ENCODE measurements at regions not wholly inside any gene's neighbourhood (a gene's known extent, or its start where the extent isn't known, plus 50 kb on each side); places are given as distances from the start of the nearest gene placed in this dataset.

DNA sequence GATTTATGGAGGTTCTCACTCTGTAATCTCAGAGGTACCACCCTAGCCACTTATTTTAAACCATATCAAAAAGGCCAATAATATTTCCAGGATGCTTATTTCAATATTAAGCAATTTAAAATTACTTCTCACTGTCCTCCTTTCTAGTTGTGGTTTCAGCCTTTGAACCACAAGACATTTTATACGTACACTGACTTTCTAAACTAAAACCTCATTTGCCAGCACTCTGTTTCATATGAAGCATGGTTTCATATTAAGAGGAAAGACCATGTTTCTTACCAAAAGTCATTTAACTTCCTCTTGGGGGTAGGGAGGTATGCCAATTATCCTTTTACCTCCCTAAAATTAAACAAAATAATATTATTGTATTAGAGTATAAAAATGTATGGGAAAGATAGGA, 399.8 kb downstream of the CDH7 start:
- no peak for DNase-seq
- Histone ChIP-seq H3K27ac (replicated peaks) (no peak overlapping the region), H3K27me3 (ENCODE audit: low read depth) (no peaks in the 10 kb centered on the region), H3K4me1 (no peaks in the 10 kb centered on the region), H3K9me3 (replicated peaks) (no peaks in the 10 kb centered on the region), H3K4me3 (no peak overlapping the region), H3K36me3 (no peaks in the 10 kb centered on the region)
- TF ChIP-seq, protein P1, sequence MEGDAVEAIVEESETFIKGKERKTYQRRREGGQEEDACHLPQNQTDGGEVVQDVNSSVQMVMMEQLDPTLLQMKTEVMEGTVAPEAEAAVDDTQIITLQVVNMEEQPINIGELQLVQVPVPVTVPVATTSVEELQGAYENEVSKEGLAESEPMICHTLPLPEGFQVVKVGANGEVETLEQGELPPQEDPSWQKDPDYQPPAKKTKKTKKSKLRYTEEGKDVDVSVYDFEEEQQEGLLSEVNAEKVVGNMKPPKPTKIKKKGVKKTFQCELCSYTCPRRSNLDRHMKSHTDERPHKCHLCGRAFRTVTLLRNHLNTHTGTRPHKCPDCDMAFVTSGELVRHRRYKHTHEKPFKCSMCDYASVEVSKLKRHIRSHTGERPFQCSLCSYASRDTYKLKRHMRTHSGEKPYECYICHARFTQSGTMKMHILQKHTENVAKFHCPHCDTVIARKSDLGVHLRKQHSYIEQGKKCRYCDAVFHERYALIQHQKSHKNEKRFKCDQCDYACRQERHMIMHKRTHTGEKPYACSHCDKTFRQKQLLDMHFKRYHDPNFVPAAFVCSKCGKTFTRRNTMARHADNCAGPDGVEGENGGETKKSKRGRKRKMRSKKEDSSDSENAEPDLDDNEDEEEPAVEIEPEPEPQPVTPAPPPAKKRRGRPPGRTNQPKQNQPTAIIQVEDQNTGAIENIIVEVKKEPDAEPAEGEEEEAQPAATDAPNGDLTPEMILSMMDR (IDR thresholded peaks at IDR 0.05; ENCODE audit: borderline replicate concordance) = no peak
- intact Hi-C loops (cut with micrococcal nuclease) = no loop called here

DNA sequence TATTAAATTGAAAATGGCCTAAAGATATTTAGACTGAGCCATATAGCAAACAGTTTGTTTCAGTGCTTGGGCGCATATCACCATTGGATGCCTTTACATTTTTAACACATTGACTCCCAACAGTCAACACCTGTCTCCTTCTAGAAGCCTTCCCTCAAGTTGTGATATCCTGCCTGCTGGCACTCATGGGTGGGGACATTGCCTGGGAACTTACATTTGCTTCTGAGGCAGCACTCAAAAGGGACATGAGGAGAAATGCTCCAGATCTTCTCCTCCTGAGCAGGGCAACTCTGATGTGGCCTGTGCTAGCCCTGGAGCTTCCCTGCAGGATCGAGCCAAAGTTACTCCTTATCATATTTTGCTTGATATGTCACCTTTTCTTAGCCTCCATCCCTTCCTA, 392.2 kb downstream of the CDH7 start:
- TF ChIP-seq, protein P1 (IDR thresholded peaks at IDR 0.05; ENCODE audit: borderline replicate concordance) = no peak
- no peaks in the 10 kb centered on the region for H3K27me3 ChIP-seq (ENCODE audit: low read depth)
- intact Hi-C loops (cut with micrococcal nuclease) = no loop called here
- no peaks in the 10 kb centered on the region for H3K9me3 ChIP-seq (replicated peaks)
- no peak overlapping the region for H3K4me3 ChIP-seq
- no peaks in the 10 kb centered on the region for H3K4me1 ChIP-seq
- H3K36me3 ChIP-seq = no peaks in the 10 kb centered on the region
- no peak overlapping the region for H3K27ac ChIP-seq (replicated peaks)
- no peak for DNase-seq

DNA sequence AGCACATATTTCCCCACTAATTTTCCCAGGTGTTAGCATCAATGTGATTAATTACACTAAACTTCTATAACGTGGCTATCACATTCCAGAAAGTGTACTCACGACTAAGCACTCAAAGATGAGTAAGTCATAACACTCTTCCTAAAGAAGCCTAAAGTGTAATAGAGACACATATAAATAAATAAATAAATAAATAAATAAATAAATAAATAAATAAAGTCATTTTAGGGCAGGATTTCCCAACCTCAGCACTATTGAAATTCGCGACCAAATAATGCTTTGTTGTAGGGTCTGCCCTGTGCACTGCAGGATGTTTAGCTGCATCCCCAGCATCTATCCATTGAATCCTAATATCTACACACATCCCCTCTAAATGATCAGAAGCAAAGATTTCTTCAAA, 390.9 kb downstream of the CDH7 start:
- no peaks in the 10 kb centered on the region for H3K27me3 ChIP-seq (ENCODE audit: low read depth)
- no peaks in the 10 kb centered on the region for H3K36me3 ChIP-seq
- no peaks in the 10 kb centered on the region for H3K9me3 ChIP-seq (replicated peaks)
- no peak for DNase-seq
- intact Hi-C loops (cut with micrococcal nuclease) = no loop called here
- H3K4me3 ChIP-seq = no peak overlapping the region
- TF ChIP-seq, protein P1 (IDR thresholded peaks at IDR 0.05; ENCODE audit: borderline replicate concordance) = no peak
- H3K4me1 ChIP-seq = no peaks in the 10 kb centered on the region
- H3K27ac ChIP-seq (replicated peaks) = no peak overlapping the region

DNA sequence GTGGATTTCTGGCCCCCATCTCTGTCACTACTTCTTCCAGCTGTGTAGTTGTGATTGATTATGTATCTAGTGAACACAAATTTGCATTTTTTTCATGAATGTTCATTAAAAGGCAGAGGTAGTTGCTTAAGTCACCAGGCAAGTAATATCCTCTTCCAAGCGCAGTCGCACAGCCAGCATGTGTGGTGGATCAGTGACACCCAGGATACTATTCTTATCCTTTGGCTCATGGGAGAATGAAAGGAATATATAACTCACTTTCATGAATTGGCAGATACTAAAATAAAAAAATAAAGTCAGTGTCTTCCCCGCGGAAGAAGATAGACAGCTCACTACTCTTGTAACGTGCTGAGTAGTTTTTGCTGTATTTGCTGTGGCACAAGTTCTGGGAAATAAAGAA, 387.8 kb downstream of the CDH7 start:
- H3K36me3 ChIP-seq = no peaks in the 10 kb centered on the region
- H3K9me3 ChIP-seq (replicated peaks) = no peaks in the 10 kb centered on the region
- no peaks in the 10 kb centered on the region for H3K4me1 ChIP-seq
- H3K27me3 ChIP-seq (ENCODE audit: low read depth) = no peaks in the 10 kb centered on the region
- peak; percentile 15 for DNase-seq
- TF ChIP-seq, protein P1 (IDR thresholded peaks at IDR 0.05; ENCODE audit: borderline replicate concordance) = no peak
- H3K4me3 ChIP-seq = no peak overlapping the region
- peak overlapping the region; percentile 9 for H3K27ac ChIP-seq (replicated peaks)
- intact Hi-C loops (cut with micrococcal nuclease) = no loop called here

DNA sequence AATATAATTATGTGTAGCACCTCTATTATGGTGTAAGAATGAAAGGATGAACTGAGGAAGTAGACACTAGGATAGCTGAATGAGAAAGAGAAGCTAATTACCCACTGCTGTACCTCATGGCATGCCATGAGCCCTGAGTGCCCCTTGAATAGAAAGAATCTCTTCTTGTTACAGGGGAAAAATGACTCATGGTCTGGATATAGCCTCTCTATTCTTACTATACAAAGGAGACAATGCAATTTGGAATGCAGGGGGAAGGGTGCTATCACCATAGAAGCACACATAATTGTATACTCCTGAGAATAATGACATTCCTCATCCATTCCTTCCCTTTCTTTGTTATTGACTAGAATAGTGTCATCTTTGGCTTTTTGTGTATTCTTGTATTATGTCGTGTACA, 385.2 kb downstream of the CDH7 start:
- intact Hi-C loops (cut with micrococcal nuclease) = no loop called here

More for the DNA sequence above, 385.2 kb downstream of the CDH7 start:
- no peak overlapping the region for H3K4me3 ChIP-seq
- TF ChIP-seq, protein P1 (IDR thresholded peaks at IDR 0.05; ENCODE audit: borderline replicate concordance) = no peak
- no peak for DNase-seq
- no peaks in the 10 kb centered on the region for H3K4me1 ChIP-seq
- H3K9me3 ChIP-seq (replicated peaks) = no peaks in the 10 kb centered on the region
- no peaks in the 10 kb centered on the region for H3K27me3 ChIP-seq (ENCODE audit: low read depth)
- H3K27ac ChIP-seq (replicated peaks) = peak overlapping the region; percentile 44
- H3K36me3 ChIP-seq = no peaks in the 10 kb centered on the region
